SJSA1 (cell line): ENCODE measurements at regions not wholly inside any gene's neighbourhood (a gene's known extent, or its start where the extent isn't known, plus 50 kb on each side); places are given as distances from the start of the nearest gene placed in this dataset.
"Not testable (repeated sequence)": the region's sequence is repeated elsewhere in the genome, so short reads cannot be mapped to it uniquely, and the experiment has no call there.

Source experiments
- DNase-seq, 2 experiments: peaks; one replicate each; pipeline ENCODE4 v3.0.0-alpha.2; 2015 to 2020; ENCODE audit warnings: low spot score in 2 of 2, low read depth in 1 of 2
- H3K27ac ChIP-seq: fragments of 250-450 bp; sonication (Bioruptor Pico); 2 replicates; pipeline ENCODE4 v1.5.1; 2020; ENCODE audit warnings: mild to moderate bottlenecking, moderate library complexity
- H3K27me3 ChIP-seq: fragments of 250-450 bp; sonication (Bioruptor Pico); replicated peaks from 2 replicates; pipeline ENCODE4 v1.5.1; 2020; ENCODE audit warnings: mild to moderate bottlenecking, moderate library complexity
- H3K36me3 ChIP-seq: fragments of 250-450 bp; sonication (Bioruptor Pico); 2 replicates; pipeline ENCODE4 v1.5.1; 2020; ENCODE audit warnings: mild to moderate bottlenecking
- H3K4me1 ChIP-seq: fragments of 250-450 bp; sonication (Bioruptor Pico); replicated peaks from 2 replicates; pipeline ENCODE4 v1.6.1; 2021; ENCODE audit warnings: mild to moderate bottlenecking
- H3K4me3 ChIP-seq: fragments of 250-450 bp; sonication (Bioruptor Pico); 2 replicates; pipeline ENCODE4 v1.5.1; 2020; ENCODE audit warnings: mild to moderate bottlenecking
- H3K9me3 ChIP-seq: fragments of 250-450 bp; sonication (Bioruptor Pico); replicated peaks from 2 replicates; pipeline ENCODE4 v1.5.1; 2020; ENCODE audit warnings: mild to moderate bottlenecking

GRCh38 chr4:126172126-126172525, 857.4 kb downstream of the FAT4 start:
- H3K27me3 ChIP-seq: no peaks in the 10 kb centered on the region
- no peaks in the 10 kb centered on the region for H3K9me3 ChIP-seq
- H3K36me3 ChIP-seq: no peaks in the 10 kb centered on the region
- H3K4me3 ChIP-seq: no peak overlapping the region
- H3K4me1 ChIP-seq: peaks cover 11% of the 10 kb centered on the region
- H3K27ac ChIP-seq: no peak overlapping the region
- no peak for DNase-seq

GRCh38 chr4:126174627-126175026, 859.9 kb downstream of the FAT4 start:
- H3K27me3 ChIP-seq: no peaks in the 10 kb centered on the region
- no peak for DNase-seq
- no peaks in the 10 kb centered on the region for H3K9me3 ChIP-seq
- no peaks in the 10 kb centered on the region for H3K4me1 ChIP-seq
- no peak overlapping the region for H3K27ac ChIP-seq
- no peak overlapping the region for H3K4me3 ChIP-seq
- H3K36me3 ChIP-seq: no peaks in the 10 kb centered on the region

- no peak for DNase-seq
These were observed 865.9 kb downstream of the FAT4 start for GRCh38 chr4:126180642-126181041.

GRCh38 chr4:126182336-126182735, 867.6 kb downstream of the FAT4 start:
- H3K4me3 ChIP-seq: no peak overlapping the region
- DNase-seq: no peak
- H3K36me3 ChIP-seq: no peaks in the 10 kb centered on the region
- H3K27ac ChIP-seq: no peak overlapping the region
- no peaks in the 10 kb centered on the region for H3K4me1 ChIP-seq
- no peaks in the 10 kb centered on the region for H3K9me3 ChIP-seq
- H3K27me3 ChIP-seq: no peaks in the 10 kb centered on the region

More at GRCh38 chr4:126180642-126181041, 865.9 kb downstream of the FAT4 start:
- Histone ChIP-seq H3K9me3 (no peaks in the 10 kb centered on the region), H3K27ac (no peak overlapping the region), H3K4me3 (no peak overlapping the region), H3K36me3 (no peaks in the 10 kb centered on the region), H3K27me3 (no peaks in the 10 kb centered on the region), H3K4me1 (no peaks in the 10 kb centered on the region)

GRCh38 chr4:126182786-126183185, 868.0 kb downstream of the FAT4 start:
- DNase-seq: no peak
- Histone ChIP-seq H3K27me3 (no peaks in the 10 kb centered on the region), H3K36me3 (no peaks in the 10 kb centered on the region), H3K27ac (no peak overlapping the region), H3K4me1 (no peaks in the 10 kb centered on the region), H3K9me3 (no peaks in the 10 kb centered on the region), H3K4me3 (no peak overlapping the region)

GRCh38 chr4:126183206-126183605, 868.5 kb downstream of the FAT4 start:
- H3K36me3 ChIP-seq: no peaks in the 10 kb centered on the region
- H3K4me3 ChIP-seq: no peak overlapping the region
- H3K4me1 ChIP-seq: no peaks in the 10 kb centered on the region
- no peak overlapping the region for H3K27ac ChIP-seq
- H3K9me3 ChIP-seq: no peaks in the 10 kb centered on the region
- no peaks in the 10 kb centered on the region for H3K27me3 ChIP-seq
- no peak for DNase-seq

- H3K4me3 ChIP-seq: no peak overlapping the region
- no peaks in the 10 kb centered on the region for H3K9me3 ChIP-seq
- H3K27ac ChIP-seq: no peak overlapping the region
- no peaks in the 10 kb centered on the region for H3K4me1 ChIP-seq
- no peaks in the 10 kb centered on the region for H3K27me3 ChIP-seq
- no peak for DNase-seq
- no peaks in the 10 kb centered on the region for H3K36me3 ChIP-seq
These were observed 876.8 kb downstream of the FAT4 start for GRCh38 chr4:126191536-126191935.

GRCh38 chr4:126192506-126192905, 877.8 kb downstream of the FAT4 start:
- H3K9me3 ChIP-seq: no peaks in the 10 kb centered on the region
- no peaks in the 10 kb centered on the region for H3K4me1 ChIP-seq
- H3K4me3 ChIP-seq: no peak overlapping the region
- no peaks in the 10 kb centered on the region for H3K36me3 ChIP-seq
- DNase-seq: no peak
- no peak overlapping the region for H3K27ac ChIP-seq
- no peaks in the 10 kb centered on the region for H3K27me3 ChIP-seq

- H3K9me3 ChIP-seq, H3K27ac ChIP-seq, H3K4me3 ChIP-seq, H3K4me1 ChIP-seq, H3K27me3 ChIP-seq, DNase-seq, H3K36me3 ChIP-seq: not testable (repeated sequence)
These were observed 886.7 kb downstream of the FAT4 start for GRCh38 chr4:126201251-126202138.

- Histone ChIP-seq H3K27ac (no peak overlapping the region), H3K4me3 (no peak overlapping the region), H3K9me3 (no peaks in the 10 kb centered on the region), H3K4me1 (no peaks in the 10 kb centered on the region), H3K27me3 (no peaks in the 10 kb centered on the region), H3K36me3 (no peaks in the 10 kb centered on the region)
- DNase-seq: no peak
These were observed 887.5 kb downstream of the FAT4 start for GRCh38 chr4:126202226-126202625.

GRCh38 chr4:126207910-126208309, 893.2 kb downstream of the FAT4 start:
- no peak for DNase-seq
- no peak overlapping the region for H3K27ac ChIP-seq
- H3K36me3 ChIP-seq: no peaks in the 10 kb centered on the region
- H3K9me3 ChIP-seq: no peaks in the 10 kb centered on the region
- H3K4me1 ChIP-seq: peaks cover 5% of the 10 kb centered on the region; the same call in 1 of the 2 replicates
- H3K4me3 ChIP-seq: no peak overlapping the region
- no peaks in the 10 kb centered on the region for H3K27me3 ChIP-seq

GRCh38 chr4:126209147-126209546, 894.4 kb downstream of the FAT4 start:
- no peaks in the 10 kb centered on the region for H3K36me3 ChIP-seq
- peaks cover 5% of the 10 kb centered on the region; the same call in 1 of the 2 replicates for H3K4me1 ChIP-seq
- no peaks in the 10 kb centered on the region for H3K27me3 ChIP-seq
- no peaks in the 10 kb centered on the region for H3K9me3 ChIP-seq
- no peak overlapping the region for H3K27ac ChIP-seq
- no peak overlapping the region for H3K4me3 ChIP-seq
- DNase-seq: no peak

GRCh38 chr4:126213996-126214395, 899.2 kb downstream of the FAT4 start:
- H3K27me3 ChIP-seq: no peaks in the 10 kb centered on the region
- peaks cover 4% of the 10 kb centered on the region; the same call in 1 of the 2 replicates for H3K4me1 ChIP-seq
- no peak overlapping the region for H3K4me3 ChIP-seq
- no peaks in the 10 kb centered on the region for H3K36me3 ChIP-seq
- no peaks in the 10 kb centered on the region for H3K9me3 ChIP-seq
- no peak for DNase-seq
- H3K27ac ChIP-seq: no peak overlapping the region

GRCh38 chr4:126215759-126216158, 901.0 kb downstream of the FAT4 start:
- no peaks in the 10 kb centered on the region for H3K9me3 ChIP-seq
- DNase-seq: no peak
- no peak overlapping the region for H3K4me3 ChIP-seq
- H3K27ac ChIP-seq: no peak overlapping the region
- no peaks in the 10 kb centered on the region for H3K4me1 ChIP-seq
- no peaks in the 10 kb centered on the region for H3K36me3 ChIP-seq
- H3K27me3 ChIP-seq: no peaks in the 10 kb centered on the region

- Histone ChIP-seq H3K27me3 (no peaks in the 10 kb centered on the region), H3K27ac (no peak overlapping the region), H3K4me3 (no peak overlapping the region), H3K36me3 (no peaks in the 10 kb centered on the region), H3K4me1 (no peaks in the 10 kb centered on the region), H3K9me3 (no peaks in the 10 kb centered on the region)
- no peak for DNase-seq
These were observed 901.9 kb downstream of the FAT4 start for GRCh38 chr4:126216611-126217010.
